ENCODE measurements at regions not wholly inside any gene's neighbourhood (a gene's known extent, or its start where the extent isn't known, plus 50 kb on each side); places are given as distances from the start of the nearest gene placed in this dataset.

- H3K4me3 ChIP-seq (ENCODE audit: low read depth, low read length): no peak overlapping the region
- TF ChIP-seq CTCF (IDR thresholded peaks at IDR 0.05; ENCODE audit: borderline replicate concordance, insufficient read depth, low read depth, low read length): no peak
Observed at GRCh38 chr20:11976966-11977365, 59.3 kb downstream of the BTBD3 start.

- H3K4me3 ChIP-seq (ENCODE audit: low read depth, low read length): no peak overlapping the region
Observed at GRCh38 chr20:11978496-11978895, 60.8 kb downstream of the BTBD3 start.

GRCh38 chr20:11979306-11979990, 61.8 kb downstream of the BTBD3 start:
- no peak overlapping the region for H3K4me3 ChIP-seq (ENCODE audit: low read depth, low read length)
- TF ChIP-seq CTCF (IDR thresholded peaks at IDR 0.05; ENCODE audit: borderline replicate concordance, insufficient read depth, low read depth, low read length): no peak

More at GRCh38 chr20:11978496-11978895, 60.8 kb downstream of the BTBD3 start:
- TF ChIP-seq CTCF (IDR thresholded peaks at IDR 0.05; ENCODE audit: borderline replicate concordance, insufficient read depth, low read depth, low read length): no peak

GRCh38 chr20:11980263-11980662, 62.6 kb downstream of the BTBD3 start:
- no peak for TF ChIP-seq CTCF (IDR thresholded peaks at IDR 0.05; ENCODE audit: borderline replicate concordance, insufficient read depth, low read depth, low read length)
- no peak overlapping the region for H3K4me3 ChIP-seq (ENCODE audit: low read depth, low read length)

- H3K4me3 ChIP-seq (ENCODE audit: low read depth, low read length): no peak overlapping the region
- no peak for TF ChIP-seq CTCF (IDR thresholded peaks at IDR 0.05; ENCODE audit: borderline replicate concordance, insufficient read depth, low read depth, low read length)
Observed at GRCh38 chr20:11981366-11981947, 63.8 kb downstream of the BTBD3 start.

- H3K4me3 ChIP-seq (ENCODE audit: low read depth, low read length): no peak overlapping the region
- no peak for TF ChIP-seq CTCF (IDR thresholded peaks at IDR 0.05; ENCODE audit: borderline replicate concordance, insufficient read depth, low read depth, low read length)
Observed at GRCh38 chr20:11982289-11982954, 64.7 kb downstream of the BTBD3 start.

Data from GM12875 (cell line).